ENCODE measurements at regions not wholly inside any gene's neighbourhood (a gene's known extent, or its start where the extent isn't known, plus 50 kb on each side); places are given as distances from the start of the nearest gene placed in this dataset.

DNA sequence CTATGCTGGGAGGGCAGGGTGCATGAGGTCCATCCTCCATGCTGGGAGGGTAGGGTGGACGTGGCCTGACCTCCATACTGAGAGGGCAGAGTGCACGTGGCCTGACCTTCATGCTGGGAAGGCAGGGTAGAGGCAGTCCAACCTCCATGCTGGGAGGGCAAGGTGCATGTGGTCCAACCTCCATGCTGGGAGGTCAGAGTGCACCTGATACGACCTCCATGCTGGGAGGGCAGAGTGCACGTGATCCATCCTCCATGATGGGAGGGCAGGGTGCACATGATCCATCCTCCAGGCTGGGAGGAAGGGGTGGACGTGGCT lies 622.2 kb downstream of the BRD1 start:
- H3K9me2 ChIP-seq (replicated peaks; ENCODE audit: insufficient read depth, low read length): no peaks in the 10 kb centered on the region

DNA sequence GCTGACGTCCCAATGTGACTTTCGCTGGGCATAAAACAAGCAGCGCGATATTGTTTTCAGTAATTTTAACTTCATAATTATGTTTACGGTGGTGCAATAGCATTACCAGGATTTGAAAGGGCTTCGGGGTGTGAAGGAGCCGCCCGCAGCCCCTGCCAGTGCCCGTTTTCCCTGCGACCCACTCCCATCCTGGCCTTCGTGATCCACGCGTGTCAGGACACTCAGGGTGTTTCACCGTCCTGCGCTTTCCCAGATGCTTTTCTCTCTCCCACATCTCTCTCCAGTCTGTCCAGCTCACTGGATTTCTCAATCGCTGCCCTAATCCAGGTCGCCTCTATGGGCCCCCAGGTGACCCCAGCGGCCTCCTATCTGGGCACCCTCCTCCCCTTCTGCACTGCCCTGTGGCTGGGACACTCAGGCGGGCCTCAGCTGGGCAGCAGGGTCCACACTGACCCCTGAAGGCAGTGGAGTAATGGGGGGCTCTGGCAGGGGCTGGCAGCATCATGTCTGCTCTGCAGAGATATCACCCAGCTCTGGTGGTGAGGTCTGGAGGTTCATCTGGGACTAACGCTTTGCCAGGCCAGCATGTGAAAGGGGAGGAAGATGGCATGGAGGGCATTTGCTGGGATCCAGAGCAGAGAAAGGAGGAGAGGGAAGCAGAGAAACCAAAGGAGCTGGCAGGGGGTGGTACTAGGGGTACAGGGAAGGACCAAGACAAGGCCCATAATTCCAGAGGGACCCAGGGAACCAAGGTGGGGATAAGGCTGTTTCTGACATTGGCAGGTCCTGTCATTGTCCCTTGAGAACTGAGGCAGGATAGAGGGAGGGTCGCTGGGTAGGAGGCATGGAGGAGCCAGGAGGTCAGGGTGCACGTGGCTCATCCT lies 622.8 kb downstream of the BRD1 start:
- Histone ChIP-seq H2AFZ (ENCODE audit: low read length) (no peak overlapping the region), H3K27ac (ENCODE audit: low read length) (no peak overlapping the region), H3K4me1 (ENCODE audit: low read length) (no peaks in the 10 kb centered on the region), H3K9me3 (replicated peaks; ENCODE audit: insufficient read depth, low read length) (no peaks in the 10 kb centered on the region), H3K79me2 (ENCODE audit: low read length) (no peaks in the 10 kb centered on the region), H3K9ac (ENCODE audit: low read length) (no peak overlapping the region), H3K36me3 (replicated peaks; ENCODE audit: insufficient read depth, low read length) (no peaks in the 10 kb centered on the region), H3K9me2 (replicated peaks; ENCODE audit: insufficient read depth, low read length) (no peaks in the 10 kb centered on the region), H3K4me2 (ENCODE audit: low read depth, low read length) (no peak overlapping the region), H4K20me1 (ENCODE audit: insufficient read depth, low read length) (no peaks in the 10 kb centered on the region), H3F3A (ENCODE audit: insufficient read depth, low read length) (no peaks in the 10 kb centered on the region), H3K4me3 (ENCODE audit: low read length) (no peak overlapping the region), H3K27me3 (replicated peaks; ENCODE audit: insufficient read depth, low read length) (peaks cover 49% of the 10 kb centered on the region)
- no peak for DNase-seq
- TF ChIP-seq, protein P1, sequence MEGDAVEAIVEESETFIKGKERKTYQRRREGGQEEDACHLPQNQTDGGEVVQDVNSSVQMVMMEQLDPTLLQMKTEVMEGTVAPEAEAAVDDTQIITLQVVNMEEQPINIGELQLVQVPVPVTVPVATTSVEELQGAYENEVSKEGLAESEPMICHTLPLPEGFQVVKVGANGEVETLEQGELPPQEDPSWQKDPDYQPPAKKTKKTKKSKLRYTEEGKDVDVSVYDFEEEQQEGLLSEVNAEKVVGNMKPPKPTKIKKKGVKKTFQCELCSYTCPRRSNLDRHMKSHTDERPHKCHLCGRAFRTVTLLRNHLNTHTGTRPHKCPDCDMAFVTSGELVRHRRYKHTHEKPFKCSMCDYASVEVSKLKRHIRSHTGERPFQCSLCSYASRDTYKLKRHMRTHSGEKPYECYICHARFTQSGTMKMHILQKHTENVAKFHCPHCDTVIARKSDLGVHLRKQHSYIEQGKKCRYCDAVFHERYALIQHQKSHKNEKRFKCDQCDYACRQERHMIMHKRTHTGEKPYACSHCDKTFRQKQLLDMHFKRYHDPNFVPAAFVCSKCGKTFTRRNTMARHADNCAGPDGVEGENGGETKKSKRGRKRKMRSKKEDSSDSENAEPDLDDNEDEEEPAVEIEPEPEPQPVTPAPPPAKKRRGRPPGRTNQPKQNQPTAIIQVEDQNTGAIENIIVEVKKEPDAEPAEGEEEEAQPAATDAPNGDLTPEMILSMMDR (IDR thresholded peaks at IDR 0.05; ENCODE audit: low read length): no peak
- TF ChIP-seq EZH2phosphoT487 (IDR thresholded peaks at IDR 0.05; ENCODE audit: low read length) (no peak), EZH2 (optimal IDR thresholded peaks at IDR 0.05; ENCODE audit: low read depth, low read length) (no peak)

More for the DNA sequence above, 622.2 kb downstream of the BRD1 start:
- DNase-seq: no peak
- Histone ChIP-seq H3K9me3 (replicated peaks; ENCODE audit: insufficient read depth, low read length) (no peaks in the 10 kb centered on the region), H3K27ac (ENCODE audit: low read length) (no peak overlapping the region), H4K20me1 (ENCODE audit: insufficient read depth, low read length) (no peaks in the 10 kb centered on the region), H3K36me3 (replicated peaks; ENCODE audit: insufficient read depth, low read length) (no peaks in the 10 kb centered on the region), H3K9ac (ENCODE audit: low read length) (no peak overlapping the region), H3K4me2 (ENCODE audit: low read depth, low read length) (no peak overlapping the region), H3K4me3 (ENCODE audit: low read length) (no peak overlapping the region), H2AFZ (ENCODE audit: low read length) (no peak overlapping the region), H3K27me3 (replicated peaks; ENCODE audit: insufficient read depth, low read length) (peaks cover 44% of the 10 kb centered on the region), H3K4me1 (ENCODE audit: low read length) (no peaks in the 10 kb centered on the region), H3K79me2 (ENCODE audit: low read length) (no peaks in the 10 kb centered on the region), H3F3A (ENCODE audit: insufficient read depth, low read length) (no peaks in the 10 kb centered on the region)
- TF ChIP-seq, protein P1 (IDR thresholded peaks at IDR 0.05; ENCODE audit: low read length): no peak
- TF ChIP-seq EZH2phosphoT487 (IDR thresholded peaks at IDR 0.05; ENCODE audit: low read length) (no peak), EZH2 (optimal IDR thresholded peaks at IDR 0.05; ENCODE audit: low read depth, low read length) (no peak)

DNA sequence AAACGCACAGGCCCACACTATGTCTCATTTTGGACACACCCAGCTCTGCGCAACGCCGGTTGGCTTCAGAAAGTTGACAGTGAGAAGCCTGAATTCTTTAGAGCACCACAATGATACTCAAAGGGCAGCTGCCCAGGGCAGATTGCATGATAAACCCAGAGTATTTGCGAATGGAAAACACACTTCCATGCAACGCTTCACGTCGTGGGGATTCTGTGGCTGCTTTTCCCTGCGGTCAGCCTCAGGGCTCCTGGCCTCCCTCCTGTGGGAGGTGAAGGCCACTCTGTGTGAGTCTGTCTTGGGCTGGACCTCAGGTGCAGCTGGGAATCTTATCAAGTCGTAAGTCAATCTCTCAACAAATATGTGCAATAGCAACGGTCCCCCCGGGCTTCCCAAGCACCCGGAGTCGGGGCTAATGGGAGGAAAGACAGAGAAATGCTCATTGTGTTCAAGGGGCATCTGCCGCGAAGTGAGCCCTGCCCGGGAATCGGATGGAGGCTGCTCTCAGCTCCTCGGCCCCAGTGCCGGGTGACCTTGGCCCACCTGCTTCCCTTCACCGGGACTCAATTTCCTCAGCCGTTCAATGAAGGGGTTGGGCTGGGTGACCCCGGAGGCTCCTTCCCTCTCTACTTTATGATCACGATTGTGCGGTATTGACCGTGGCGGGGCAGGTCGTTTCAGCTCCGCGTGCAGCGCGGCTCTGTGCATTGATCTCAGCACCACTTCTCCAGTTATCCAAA lies 623.6 kb downstream of the BRD1 start:
- Histone ChIP-seq H3K36me3 (replicated peaks; ENCODE audit: insufficient read depth, low read length) (no peaks in the 10 kb centered on the region), H3K9me2 (replicated peaks; ENCODE audit: insufficient read depth, low read length) (no peaks in the 10 kb centered on the region), H3K27me3 (replicated peaks; ENCODE audit: insufficient read depth, low read length) (peaks cover 49% of the 10 kb centered on the region), H3K9me3 (replicated peaks; ENCODE audit: insufficient read depth, low read length) (no peaks in the 10 kb centered on the region), H3K4me1 (ENCODE audit: low read length) (no peaks in the 10 kb centered on the region), H3F3A (ENCODE audit: insufficient read depth, low read length) (no peaks in the 10 kb centered on the region), H3K79me2 (ENCODE audit: low read length) (no peaks in the 10 kb centered on the region), H2AFZ (ENCODE audit: low read length) (no peak overlapping the region), H3K4me3 (ENCODE audit: low read length) (no peak overlapping the region), H4K20me1 (ENCODE audit: insufficient read depth, low read length) (no peaks in the 10 kb centered on the region), H3K4me2 (ENCODE audit: low read depth, low read length) (no peak overlapping the region), H3K9ac (ENCODE audit: low read length) (no peak overlapping the region), H3K27ac (ENCODE audit: low read length) (no peak overlapping the region)
- no peak for TF ChIP-seq EZH2phosphoT487 (IDR thresholded peaks at IDR 0.05; ENCODE audit: low read length)
- TF ChIP-seq EZH2 (optimal IDR thresholded peaks at IDR 0.05; ENCODE audit: low read depth, low read length): no peak
- TF ChIP-seq, protein P1 (IDR thresholded peaks at IDR 0.05; ENCODE audit: low read length): no peak
- no peak for DNase-seq

All from MM.1S (cell line).